NCI-H345 treated with DMSO at 0.1 percent for 48 hours (cell line): ENCODE measurements at regions not wholly inside any gene's neighbourhood (a gene's known extent, or its start where the extent isn't known, plus 50 kb on each side); places are given as distances from the start of the nearest gene placed in this dataset.
A peak's percentile ranks its signal among the peaks of the same experiment; 100 is the strongest.

Source experiments
- DNase-seq: peaks from one replicate; lab custom pipeline; 2025; ENCODE audit not compliant: unreplicated experiment; lab: John Stamatoyannopoulos, UW

DNA sequence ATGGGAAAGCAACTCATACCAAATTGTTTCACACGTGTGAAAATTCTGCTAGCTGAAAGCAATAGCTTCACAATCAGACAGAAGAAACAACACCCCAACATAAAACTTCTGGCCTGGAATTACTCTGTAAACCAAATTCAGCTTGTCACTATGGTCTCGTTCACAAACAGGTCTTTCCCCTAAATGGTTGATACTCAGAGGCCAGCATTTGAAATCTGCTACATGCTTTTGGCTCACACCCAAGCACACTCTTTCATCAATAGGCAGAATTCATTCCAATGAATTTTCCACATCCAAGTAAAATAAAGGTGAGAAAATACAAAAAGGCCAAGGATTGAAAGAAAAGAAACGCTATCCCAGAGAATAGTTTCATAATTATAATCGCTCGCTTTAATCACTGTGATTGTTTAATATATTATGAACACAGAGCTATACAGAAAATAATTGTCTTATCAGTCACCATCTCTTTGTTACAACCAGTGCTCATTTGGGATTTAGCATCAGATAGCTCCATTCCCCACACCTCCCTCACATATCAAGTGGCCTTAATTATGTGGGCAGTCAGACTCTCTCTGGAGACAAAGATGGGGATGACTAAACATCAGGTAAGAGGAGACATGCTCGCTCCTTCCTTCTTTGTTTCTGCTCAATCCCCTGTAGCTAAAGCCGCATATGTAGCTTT is 503.8 kb upstream of the ARRDC4 start:
- no peak for DNase-seq

DNA sequence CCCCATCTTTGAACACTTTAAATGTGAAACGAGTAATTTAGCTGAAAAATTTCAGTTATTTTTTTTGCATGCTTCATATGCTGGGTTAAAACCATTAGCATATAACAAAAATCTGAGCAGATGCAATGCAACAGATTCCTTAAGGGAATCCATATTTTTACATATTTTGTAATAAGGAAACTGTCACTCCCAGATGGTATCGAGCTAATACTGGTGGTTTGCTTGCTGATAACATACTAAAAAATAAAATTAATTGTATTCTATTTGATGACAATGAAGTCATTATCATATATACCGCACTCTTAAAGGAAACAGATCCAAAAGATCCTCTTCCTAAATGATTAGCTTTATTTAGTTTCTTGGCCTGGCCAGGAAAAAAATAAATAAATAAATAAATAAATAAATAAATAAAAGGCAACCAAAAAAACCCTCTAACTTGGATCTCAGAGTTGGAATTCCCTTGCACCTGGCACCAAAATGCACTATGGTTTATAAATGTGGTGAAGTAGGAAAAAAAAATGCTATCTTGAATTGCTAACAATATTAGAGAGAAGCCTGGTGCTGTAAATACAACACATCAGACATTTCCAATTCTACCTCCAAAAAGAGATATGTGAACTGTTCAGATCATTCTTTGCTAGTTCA is 503.2 kb upstream of the ARRDC4 start:
- no peak for DNase-seq

DNA sequence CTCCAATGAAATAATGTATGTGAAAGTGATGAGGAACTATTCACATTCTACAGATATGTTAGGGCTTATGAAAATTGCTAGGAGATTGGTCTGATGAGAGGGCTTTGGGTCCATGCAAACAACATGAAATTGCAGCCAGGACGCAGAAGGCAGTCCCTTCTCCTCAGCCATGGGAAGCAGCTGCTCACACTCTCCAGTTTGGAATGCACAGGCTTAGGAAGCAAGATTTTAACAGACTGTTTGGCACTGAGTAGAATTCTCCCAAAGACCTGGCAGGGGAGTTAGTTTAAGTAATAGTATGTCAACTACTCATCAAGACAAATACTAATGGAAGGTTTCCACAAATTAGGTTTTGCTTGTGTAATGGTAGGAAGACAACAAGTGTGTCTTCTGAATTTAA is 500.7 kb upstream of the ARRDC4 start:
- no peak for DNase-seq

DNA sequence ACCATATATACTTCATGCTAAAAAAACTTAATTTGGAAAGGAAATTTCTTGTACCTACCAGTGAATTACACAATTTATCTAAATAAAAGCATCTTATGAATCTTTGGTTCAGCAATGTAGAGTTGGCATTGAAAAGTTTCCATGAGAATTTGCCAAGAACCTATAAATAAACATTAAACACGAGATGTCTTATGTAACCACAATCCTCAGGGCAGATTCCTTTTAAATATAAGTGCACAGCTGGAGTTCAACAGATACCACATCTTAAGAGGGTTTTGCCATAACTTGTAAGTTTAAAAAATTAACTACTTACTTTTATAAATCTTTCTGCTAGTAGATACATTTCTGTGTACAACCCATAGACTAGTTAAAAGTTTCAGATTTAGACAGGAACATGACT is 499.3 kb upstream of the ARRDC4 start:
- no peak for DNase-seq

DNA sequence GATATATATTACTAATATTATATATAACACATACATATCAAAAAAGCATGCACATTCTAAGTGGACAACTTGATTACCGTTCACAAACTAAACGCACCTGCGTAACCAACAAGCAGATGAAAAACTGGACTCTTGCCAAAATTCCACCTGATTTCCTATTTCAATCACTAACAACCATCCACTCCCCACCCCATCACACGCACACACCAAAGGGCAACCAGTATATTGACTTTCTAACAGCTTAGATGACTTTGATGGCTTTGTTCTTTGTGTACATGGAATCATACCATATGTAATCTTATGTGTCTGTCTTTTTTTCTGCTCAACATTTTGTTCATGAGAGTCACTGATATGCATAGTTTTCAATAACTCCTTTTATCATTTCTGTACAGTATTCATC is 496.8 kb upstream of the ARRDC4 start:
- DNase-seq: peak; percentile 51

DNA sequence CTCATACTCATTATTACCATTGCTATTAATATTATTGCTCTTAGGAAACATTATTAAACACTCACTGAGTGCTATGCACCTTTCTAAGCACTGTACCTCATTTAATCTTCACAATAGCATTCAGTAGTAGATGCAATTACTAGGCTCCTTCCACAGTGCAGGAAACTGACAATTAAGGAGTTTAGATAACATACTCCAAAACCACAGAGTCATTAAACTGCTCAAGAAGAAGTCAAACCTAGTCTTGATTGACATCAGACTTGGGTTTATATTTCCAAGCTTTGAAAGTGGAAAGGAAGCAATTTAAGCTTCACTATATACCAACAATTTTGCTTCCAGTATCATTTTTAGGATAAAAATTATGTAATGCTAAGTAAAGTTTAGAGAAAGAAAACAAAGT is 490.1 kb upstream of the ARRDC4 start:
- no peak for DNase-seq

DNA sequence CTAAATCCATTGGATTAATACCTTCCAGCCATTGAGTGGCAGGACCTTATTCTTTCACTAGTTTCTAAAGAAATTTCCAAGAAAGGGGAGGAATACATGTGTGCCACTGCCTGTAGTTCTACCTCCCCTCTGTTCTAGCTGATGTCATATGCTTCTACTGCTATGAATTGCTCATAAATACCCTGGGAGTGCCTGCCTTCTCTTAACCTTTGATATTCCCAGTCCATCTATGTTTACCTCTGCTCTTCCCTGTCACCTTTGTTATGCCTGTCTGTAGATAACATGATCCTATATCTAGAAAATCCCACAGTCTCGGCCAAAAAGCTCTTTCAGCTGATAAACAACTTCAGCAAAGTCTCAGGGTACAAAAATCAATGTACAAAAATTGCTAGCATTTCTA is 486.9 kb upstream of the ARRDC4 start:
- no peak for DNase-seq

DNA sequence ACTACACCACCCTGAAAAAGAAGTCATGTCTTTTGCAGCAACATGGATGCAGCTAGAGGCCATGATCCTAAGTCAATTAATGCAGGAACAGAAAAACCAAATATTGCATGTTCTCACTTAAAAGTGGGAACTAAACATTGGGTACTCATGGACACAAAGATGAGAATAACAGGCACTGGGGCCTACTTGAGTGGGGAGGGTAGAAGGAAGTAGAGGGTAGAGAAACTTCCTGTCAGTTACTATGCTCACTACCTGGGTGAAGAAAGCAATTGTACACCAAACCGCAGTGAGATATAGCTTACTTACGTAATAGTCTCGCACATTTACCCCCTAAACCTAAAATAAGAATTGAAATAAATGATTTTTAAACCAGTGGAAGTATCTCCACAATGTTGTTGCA is 480.5 kb upstream of the ARRDC4 start:
- no peak for DNase-seq

DNA sequence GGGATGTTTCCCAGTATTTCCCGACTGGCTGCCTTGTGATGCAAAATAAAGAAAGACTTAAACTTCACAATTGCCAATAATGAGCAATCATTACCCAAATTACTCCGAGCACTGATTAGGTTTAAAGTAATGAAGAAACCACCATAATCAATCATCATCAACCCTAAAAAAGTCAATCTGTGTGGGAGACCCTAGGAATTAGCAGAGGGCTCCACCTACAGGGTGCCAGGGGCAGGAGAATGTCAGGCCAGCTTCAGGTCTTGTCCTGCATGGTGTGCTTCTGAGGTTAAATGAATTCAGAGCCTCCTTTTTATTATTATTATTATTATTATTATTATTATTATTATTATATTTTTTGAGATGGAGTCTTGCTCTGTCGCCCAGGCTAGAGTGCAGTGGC is 478.0 kb upstream of the ARRDC4 start:
- no peak for DNase-seq

DNA sequence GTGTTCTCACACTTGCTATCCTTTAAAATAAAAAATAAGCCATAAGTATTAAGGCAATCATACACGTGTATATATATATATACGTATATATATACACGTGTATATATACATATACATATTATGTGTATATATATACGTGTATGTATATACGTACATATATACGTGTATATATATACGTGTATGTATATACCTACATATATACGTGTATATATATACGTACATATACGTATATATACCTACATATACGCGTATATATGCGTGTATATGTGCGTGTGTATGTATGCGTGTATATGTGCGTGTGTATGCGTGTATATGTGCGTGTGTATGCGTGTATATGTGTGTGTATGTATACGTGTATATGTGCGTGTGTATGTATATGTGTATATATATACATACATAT is 477.3 kb upstream of the ARRDC4 start:
- DNase-seq: no peak

DNA sequence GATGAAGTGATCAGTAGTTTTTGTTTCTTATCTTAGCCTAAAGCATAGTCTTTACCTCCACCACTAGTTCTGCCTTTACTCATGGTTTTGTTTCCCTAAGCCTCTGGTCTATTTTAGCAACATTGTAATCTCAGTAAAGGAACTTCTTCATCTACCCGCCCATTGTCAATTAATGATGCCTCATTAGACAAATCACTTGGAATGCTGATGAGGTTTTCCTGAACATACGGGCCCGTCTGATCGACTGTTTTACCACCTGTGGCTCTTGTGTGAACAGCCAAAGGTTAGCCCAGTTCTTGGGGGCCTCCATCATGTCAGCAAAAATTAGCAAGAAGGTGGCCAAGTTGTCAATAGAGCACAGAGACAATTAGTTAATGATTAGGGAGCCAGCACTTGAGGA is 470.1 kb upstream of the ARRDC4 start:
- DNase-seq: no peak

DNA sequence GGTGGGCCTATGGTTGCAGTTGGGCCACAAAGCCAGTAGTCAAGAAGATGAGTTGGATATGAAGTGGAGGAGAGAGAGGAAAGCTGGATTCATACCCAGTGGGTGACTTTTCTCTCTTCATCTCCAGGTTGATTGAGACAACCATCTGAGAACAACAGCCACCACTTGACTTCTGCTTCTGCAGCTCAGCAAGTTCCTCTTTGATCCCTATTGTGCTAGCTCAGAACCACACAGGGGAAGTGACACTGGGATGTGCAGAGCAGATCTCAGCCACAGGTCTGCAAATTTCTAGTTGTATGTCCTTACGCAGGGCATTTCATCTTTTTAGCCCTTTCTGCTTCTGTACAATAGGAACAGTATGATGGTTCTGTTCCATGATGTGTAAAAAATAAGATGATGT is 459.2 kb upstream of the ARRDC4 start:
- DNase-seq: no peak

DNA sequence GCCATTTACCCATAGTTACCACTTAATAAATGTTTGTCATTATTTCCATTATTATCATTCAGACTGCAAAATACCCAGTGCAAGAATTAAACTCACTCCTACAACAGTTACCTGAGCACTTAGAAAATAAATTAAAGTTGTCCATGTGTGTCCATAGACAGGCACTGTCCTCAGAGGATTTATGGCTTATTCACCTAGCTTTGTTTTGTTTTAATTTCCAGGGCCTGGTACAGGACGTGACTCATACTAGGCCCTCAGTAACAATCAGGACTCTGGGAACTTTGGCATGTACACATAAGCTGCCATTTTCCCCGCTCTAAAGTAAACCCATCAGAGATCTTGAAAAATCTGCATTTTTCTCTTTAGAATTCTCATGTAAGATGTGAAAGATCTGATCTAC is 458.5 kb upstream of the ARRDC4 start:
- no peak for DNase-seq

DNA sequence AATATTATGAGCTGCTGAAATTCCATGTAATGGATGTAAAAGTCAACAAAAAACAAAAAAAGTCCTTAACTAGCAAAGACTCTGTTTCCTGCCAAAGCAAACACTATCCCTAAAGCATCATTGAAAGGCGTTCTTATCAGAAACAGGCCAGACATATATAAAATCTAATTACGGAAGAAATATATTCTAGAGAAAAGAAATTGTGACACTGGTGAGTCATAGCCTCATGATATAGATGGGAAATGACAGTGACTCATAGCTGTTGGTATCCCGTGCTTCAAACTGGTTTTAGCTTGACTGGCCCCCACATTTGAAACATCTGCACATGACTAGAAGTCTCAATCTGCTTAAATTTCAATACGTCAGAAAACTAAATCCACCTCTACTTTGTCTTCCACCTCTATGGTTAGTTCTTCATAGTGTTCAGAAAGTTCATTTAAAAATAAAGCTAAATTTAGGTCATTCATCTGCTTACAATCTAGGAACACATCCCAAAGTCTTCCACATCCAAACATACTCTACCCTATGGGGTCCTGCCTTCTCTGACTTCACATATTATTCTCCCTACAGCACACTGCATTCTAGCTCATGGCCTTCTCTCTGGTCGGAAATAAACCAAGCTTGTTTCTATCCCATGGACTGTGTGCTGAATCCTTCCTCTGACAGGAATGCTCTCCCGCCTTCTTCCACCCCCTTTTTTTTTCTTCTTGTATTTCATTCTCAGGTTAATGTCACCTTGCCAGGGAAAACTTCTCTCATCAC is 456.3 kb upstream of the ARRDC4 start:
- no peak for DNase-seq

DNA sequence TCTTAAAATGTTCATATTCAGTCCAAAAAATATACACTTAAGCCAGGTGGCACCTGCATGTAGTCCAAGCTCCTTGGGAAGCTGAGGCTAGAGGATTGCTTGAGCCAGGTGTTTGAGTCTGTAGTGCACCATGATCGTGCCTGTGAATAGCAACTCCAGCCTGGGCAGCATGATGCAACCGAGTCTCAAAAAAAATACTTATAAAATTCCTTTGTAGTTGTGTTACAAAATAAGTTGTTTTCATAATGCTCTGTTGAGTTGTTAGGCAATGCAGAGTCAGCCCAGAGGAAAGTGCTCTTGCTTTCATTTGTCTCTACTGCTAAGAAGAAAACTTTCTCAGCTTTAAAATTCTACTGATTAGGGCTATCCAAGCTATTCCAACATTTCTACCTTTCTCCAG is 442.8 kb upstream of the ARRDC4 start:
- DNase-seq: no peak

DNA sequence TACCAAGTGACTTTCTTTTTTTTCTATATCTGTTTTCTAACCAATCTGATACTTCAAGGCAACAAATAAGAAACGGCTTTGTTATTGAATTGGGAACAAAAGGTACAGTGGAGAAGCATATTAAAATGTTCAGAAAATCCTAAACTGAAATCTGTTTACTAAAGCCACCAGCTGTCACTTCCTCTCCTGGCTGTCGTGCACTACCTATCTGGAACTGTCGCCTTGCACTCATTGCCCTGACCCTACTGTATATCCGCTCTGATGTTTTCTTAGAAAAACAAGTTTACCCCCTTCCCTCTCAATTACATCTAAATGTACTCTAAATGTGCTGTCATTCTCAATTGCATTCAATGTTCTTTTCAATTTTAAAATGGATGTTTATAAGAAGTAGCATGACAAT is 439.8 kb upstream of the ARRDC4 start:
- no peak for DNase-seq

DNA sequence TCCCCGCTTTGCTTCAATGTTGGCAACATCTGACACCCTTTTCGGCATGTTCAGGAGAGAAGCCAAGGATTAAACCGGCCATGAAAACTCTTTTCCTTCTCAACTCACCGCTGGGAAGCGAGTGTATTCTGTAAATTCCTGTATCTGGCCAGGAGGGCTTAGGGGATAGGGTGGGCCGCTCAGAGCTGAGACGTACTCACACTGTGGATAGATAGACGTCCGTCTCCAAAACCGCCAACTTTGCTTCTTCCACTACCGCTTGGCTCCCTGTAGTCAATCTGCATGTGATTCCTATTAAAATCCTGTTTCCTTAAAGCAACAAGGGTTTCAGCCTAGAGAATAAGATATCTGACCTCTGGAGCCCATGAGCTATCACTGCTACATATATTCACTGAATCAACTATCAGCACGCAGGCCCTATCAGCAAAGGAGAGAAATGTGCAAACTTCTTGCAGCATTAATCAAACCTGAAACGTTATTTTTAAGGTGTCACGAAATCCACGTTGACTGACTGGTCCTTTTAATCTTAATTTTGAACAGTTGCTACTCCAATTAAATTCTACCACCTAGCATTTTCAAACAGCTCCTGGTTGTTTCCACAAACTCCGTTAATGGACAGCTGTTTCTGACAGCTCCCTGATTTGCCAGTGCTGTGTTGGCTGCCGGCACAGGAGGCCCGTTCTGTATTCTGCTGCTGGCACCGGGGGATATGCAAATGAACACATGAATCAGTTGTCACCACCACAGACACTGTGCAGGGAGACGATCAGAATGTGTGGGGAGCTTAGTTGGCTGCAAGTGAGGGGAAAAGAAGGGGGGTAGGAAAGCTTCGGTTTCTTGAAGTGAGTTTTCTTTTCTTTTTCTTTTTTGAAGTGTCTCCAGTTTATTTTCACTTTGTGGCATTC is 438.9 kb upstream of the ARRDC4 start:
- DNase-seq: no peak

DNA sequence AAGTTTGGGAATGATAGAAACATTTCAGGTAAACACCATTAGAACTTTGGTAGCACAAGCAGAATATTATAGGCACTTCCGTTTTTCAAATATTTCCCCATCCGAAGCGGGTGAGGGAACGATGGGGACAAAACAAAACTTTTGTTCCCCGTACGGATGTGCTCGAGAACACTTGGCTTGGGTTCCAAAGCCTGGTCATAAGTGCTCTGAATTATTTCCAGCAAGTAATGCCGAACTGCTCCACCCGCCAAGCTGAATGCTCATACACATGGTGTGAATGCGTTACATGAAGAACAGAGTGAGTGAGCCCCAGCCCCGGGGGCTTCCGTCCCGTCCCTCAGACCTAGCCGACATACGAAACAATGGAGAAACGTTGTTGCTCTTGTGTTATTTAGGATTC is 438.2 kb upstream of the ARRDC4 start:
- no peak for DNase-seq

DNA sequence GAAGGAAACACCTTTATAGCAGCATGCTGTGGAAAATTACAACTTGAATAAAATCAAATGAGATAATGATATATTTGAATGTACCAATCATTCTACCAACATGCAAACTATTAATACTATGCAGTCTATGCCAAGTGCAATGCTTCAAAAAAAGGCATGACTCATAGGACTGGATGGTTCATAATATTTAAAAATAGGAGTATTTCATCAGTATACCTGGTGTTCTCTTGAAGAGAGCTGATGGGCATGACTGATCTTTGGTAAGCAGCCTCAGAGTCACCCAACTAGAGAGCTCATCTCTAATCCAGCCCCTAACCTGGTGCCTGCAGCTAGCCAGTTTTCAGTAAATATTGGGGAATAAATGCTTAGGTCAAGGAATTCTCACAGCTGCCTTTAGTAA is 434.7 kb upstream of the ARRDC4 start:
- no peak for DNase-seq

DNA sequence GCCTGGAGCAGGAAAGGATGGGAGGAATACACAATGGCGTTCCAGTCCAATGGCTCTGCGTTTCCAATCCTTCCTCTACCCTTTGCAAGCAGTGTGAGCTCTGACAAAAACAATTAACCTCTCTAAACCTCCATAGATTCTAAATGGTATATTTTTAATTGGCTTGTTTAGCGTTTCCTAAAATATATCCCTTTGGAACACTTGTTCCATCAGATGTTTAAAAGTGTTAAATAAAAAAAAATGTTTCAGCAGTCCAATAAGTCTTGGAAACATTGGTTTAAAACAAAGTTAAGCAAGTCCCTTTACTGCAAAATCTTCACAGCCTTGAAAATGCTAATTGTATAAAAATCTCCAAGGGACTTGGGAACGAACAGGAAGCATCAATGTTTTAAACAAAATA is 432.3 kb upstream of the ARRDC4 start:
- DNase-seq: no peak

DNA sequence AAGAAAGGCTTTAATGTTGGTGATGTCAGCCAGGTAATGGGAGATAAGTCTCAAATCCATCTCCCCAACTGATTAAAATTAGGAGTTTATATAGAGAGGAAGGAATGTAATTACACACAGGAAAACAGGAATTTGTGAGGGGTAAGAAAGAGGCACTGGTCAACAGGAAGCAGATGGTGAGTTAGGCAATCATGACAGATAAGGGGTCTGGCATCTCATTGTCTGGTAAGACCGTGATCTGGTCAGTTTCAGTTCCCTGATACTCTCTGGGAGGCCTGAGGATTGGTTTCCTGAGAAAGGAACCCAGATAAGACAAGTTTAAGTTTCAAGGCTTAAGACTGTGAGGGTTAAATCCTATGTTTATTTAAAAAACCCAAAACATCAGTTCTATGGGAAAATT is 414.7 kb upstream of the ARRDC4 start:
- no peak for DNase-seq
